RWPE2 (cell line): ENCODE measurements at regions not wholly inside any gene's neighbourhood (a gene's known extent, or its start where the extent isn't known, plus 50 kb on each side); places are given as distances from the start of the nearest gene placed in this dataset.

Experiments used
- ATAC-seq: fragments of 200-7000 bp; cut with Tn5 transposase; 3 replicates; pipeline ENCODE4 v1.9.1; 2021; ENCODE audit warnings: low read depth
- DNase-seq: peaks from one replicate; pipeline ENCODE4 v3.0.0-alpha.2; 2020; ENCODE audit warnings: low spot score
- H3K27ac ChIP-seq: fragments of 450-650 bp; 2 replicates; pipeline ENCODE4 v1.5.1; 2017; ENCODE audit warnings: mild to moderate bottlenecking; ENCODE audit not compliant: poor library complexity, severe bottlenecking
- H3K27me3 ChIP-seq: fragments of 250-450 bp; sonication (Bioruptor Pico); 2 replicates; pipeline ENCODE4 v1.5.1; 2021; ENCODE audit warnings: mild to moderate bottlenecking, moderate library complexity; ENCODE audit not compliant: insufficient read depth, poor library complexity, severe bottlenecking
- H3K36me3 ChIP-seq: fragments of 250-450 bp; sonication (Bioruptor Pico); 2 replicates; pipeline ENCODE4 v1.5.1; 2020; ENCODE audit warnings: low read depth, mild to moderate bottlenecking, moderate library complexity
- H3K4me1 ChIP-seq: fragments of 250-450 bp; sonication (Bioruptor Pico); 2 replicates; pipeline ENCODE4 v1.5.1; 2021; ENCODE audit warnings: mild to moderate bottlenecking, moderate library complexity; ENCODE audit not compliant: insufficient read depth, poor library complexity, severe bottlenecking
- H3K4me3 ChIP-seq: fragments of 250-450 bp; sonication (Bioruptor Pico); 2 replicates; pipeline ENCODE4 v1.5.1; 2021; ENCODE audit warnings: mild to moderate bottlenecking, moderate library complexity; ENCODE audit not compliant: severe bottlenecking
- H3K9me3 ChIP-seq: fragments of 250-450 bp; sonication (Bioruptor Pico); 2 replicates; pipeline ENCODE4 v1.5.1; 2021; ENCODE audit warnings: mild to moderate bottlenecking, moderate library complexity; ENCODE audit not compliant: severe bottlenecking
- CTCF ChIP-seq: fragments of 450-650 bp; IDR thresholded peaks from one replicate; pipeline ENCODE4 v1.5.1; 2017; ENCODE audit warnings: mild to moderate bottlenecking, moderate library complexity; ENCODE audit not compliant: poor library complexity, severe bottlenecking

GRCh38 chr9:31671011-31671410 lies 713.4 kb upstream of the ACO1 start:
- Histone ChIP-seq H3K4me3 (no peak overlapping the region), H3K27ac (no peak overlapping the region), H3K36me3 (no peaks in the 10 kb centered on the region), H3K4me1 (no peaks in the 10 kb centered on the region), H3K27me3 (no peaks in the 10 kb centered on the region), H3K9me3 (no peaks in the 10 kb centered on the region)
- no peak for ATAC-seq
- no peak for TF ChIP-seq CTCF
- no peak for DNase-seq

DNA sequence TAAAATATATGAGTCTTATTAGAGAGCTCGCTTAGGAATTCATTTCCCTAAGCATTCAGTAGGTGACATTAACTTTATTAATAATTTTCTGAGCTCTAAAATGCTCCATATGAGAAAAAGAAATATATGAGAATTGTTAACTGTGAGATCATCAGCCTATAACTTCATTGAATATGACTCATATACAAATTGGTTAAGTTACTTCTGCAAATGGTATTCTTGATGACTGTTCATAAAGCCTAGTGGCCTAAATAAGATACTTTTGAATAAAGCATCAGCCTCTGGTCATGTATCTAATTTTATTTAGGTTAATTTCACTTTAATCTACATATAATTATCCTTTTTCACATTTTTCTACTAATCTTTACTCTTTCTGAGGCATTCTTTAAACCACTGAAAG lies 710.2 kb upstream of the ACO1 start:
- ATAC-seq (peak; percentile 55; the same call in 2 of the 3 replicates), DNase-seq (no peak)
- H3K9me3 ChIP-seq: no peaks in the 10 kb centered on the region
- no peak overlapping the region for H3K4me3 ChIP-seq
- no peak overlapping the region for H3K27ac ChIP-seq
- no peaks in the 10 kb centered on the region for H3K27me3 ChIP-seq
- TF ChIP-seq CTCF: no peak
- H3K36me3 ChIP-seq: no peaks in the 10 kb centered on the region
- no peaks in the 10 kb centered on the region for H3K4me1 ChIP-seq

DNA sequence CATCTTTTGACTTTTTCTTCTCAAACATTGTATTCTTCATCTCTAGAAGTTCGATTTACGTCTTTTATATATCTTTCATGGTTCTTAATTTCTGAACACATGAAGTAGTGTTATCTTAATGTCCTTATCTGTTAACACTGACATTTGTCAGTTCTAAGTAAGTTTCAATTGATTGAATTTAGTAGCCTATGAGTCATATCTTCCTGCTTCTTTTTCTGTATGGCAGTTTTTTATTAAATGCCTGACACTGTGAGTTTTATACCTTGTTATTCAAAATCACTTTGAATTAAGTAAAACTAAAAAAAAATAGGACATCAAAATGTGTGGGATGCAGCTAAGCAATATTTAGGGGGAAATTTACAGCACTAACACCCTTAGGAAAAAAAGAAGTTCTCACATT lies 707.0 kb upstream of the ACO1 start:
- H3K9me3 ChIP-seq: no peaks in the 10 kb centered on the region
- DNase-seq: no peak
- no peaks in the 10 kb centered on the region for H3K27me3 ChIP-seq
- H3K36me3 ChIP-seq: no peaks in the 10 kb centered on the region
- TF ChIP-seq CTCF: no peak
- no peak overlapping the region for H3K27ac ChIP-seq
- no peak overlapping the region for H3K4me3 ChIP-seq
- no peaks in the 10 kb centered on the region for H3K4me1 ChIP-seq
- ATAC-seq: no peak

- no peaks in the 10 kb centered on the region for H3K27me3 ChIP-seq
- ATAC-seq (no peak), DNase-seq (no peak)
- TF ChIP-seq CTCF: no peak
- no peaks in the 10 kb centered on the region for H3K36me3 ChIP-seq
- no peak overlapping the region for H3K4me3 ChIP-seq
- H3K4me1 ChIP-seq: no peaks in the 10 kb centered on the region
- H3K9me3 ChIP-seq: no peaks in the 10 kb centered on the region
- H3K27ac ChIP-seq: no peak overlapping the region
These were observed 706.6 kb upstream of the ACO1 start for GRCh38 chr9:31677877-31678276.

- TF ChIP-seq CTCF: no peak
- Histone ChIP-seq H3K4me1 (no peaks in the 10 kb centered on the region), H3K9me3 (no peaks in the 10 kb centered on the region), H3K27ac (no peak overlapping the region), H3K36me3 (no peaks in the 10 kb centered on the region), H3K4me3 (no peak overlapping the region), H3K27me3 (no peaks in the 10 kb centered on the region)
- ATAC-seq (no peak), DNase-seq (no peak)
These were observed 701.3 kb upstream of the ACO1 start for GRCh38 chr9:31683116-31683515.
